Ascending aorta (tissue), 2 donors: ENCODE measurements at regions not wholly inside any gene's neighbourhood (a gene's known extent, or its start where the extent isn't known, plus 50 kb on each side); places are given as distances from the start of the nearest gene placed in this dataset.

Experiments
- DNase-seq, 2 donors: peaks; one replicate each; pipeline ENCODE4 v3.0.0-alpha.2; 2019; ENCODE audit warnings: low spot score in 2 of 2
- H3K27ac ChIP-seq, 2 donors: fragments of 200-600 bp; sonication (generic); one replicate each; pipeline ENCODE4 v1.5.1; 2016 to 2017; ENCODE audit warnings: mild to moderate bottlenecking in 1 of 2
- H3K27me3 ChIP-seq: fragments of 200-600 bp; sonication (generic); one replicate; pipeline ENCODE4 v1.5.1; 2017
- H3K36me3 ChIP-seq, 2 donors: fragments of 200-600 bp; sonication (generic); one replicate each; pipeline ENCODE4 v1.5.1; 2016
- H3K4me1 ChIP-seq, 2 donors: fragments of 200-600 bp; sonication (generic); one replicate each; pipeline ENCODE4 v1.5.1; 2016 to 2017; ENCODE audit warnings: mild to moderate bottlenecking in 1 of 2
- H3K4me3 ChIP-seq, 2 donors: fragments of 200-600 bp; sonication (generic); one replicate each; pipeline ENCODE4 v1.5.1; 2016 to 2017; ENCODE audit warnings: mild to moderate bottlenecking in 1 of 2
- H3K9me3 ChIP-seq, 2 donors: fragments of 200-600 bp; sonication (generic); one replicate each; pipeline ENCODE4 v1.5.1; 2016
- intact Hi-C: fragments of 100-400 bp; cut with DNase I; formaldehyde crosslinking; loops from one replicate; pipeline ENCODE4 v1.15.1; 2023
- TF ChIP-seq, protein P1 (sequence below), 3 experiments: fragments of 200-600 bp in 2 of 3; fragments of 450-650 bp in 1 of 3; sonication (generic) in 2 of 3; IDR thresholded peaks; one replicate each; pipeline ENCODE4 v1.5.1; 2016 to 2019; ENCODE audit warnings: antibody characterized with exemption in 3 of 3, mild to moderate bottlenecking in 1 of 3, moderate library complexity in 1 of 3

DNA sequence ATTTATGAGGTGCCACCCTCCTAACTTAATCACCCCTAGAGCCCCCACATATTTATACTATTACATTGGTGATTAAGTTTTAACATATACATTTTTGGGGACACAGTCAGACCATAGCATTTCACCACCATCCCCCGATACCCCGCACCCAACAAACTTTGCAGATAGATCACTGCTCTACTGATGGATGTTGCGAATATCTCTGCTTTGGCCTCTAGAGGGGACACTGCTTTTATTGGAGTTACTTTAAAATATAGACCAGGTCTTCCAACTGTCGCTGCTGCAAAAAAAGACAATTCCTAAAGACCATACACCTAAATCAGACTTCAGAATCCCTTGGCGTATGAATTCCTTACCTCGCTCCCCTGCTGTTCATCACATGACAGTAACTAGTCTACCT is 115.8 kb upstream of the FSHR start:
- intact Hi-C loops = no loop called here
- TF ChIP-seq, protein P1, sequence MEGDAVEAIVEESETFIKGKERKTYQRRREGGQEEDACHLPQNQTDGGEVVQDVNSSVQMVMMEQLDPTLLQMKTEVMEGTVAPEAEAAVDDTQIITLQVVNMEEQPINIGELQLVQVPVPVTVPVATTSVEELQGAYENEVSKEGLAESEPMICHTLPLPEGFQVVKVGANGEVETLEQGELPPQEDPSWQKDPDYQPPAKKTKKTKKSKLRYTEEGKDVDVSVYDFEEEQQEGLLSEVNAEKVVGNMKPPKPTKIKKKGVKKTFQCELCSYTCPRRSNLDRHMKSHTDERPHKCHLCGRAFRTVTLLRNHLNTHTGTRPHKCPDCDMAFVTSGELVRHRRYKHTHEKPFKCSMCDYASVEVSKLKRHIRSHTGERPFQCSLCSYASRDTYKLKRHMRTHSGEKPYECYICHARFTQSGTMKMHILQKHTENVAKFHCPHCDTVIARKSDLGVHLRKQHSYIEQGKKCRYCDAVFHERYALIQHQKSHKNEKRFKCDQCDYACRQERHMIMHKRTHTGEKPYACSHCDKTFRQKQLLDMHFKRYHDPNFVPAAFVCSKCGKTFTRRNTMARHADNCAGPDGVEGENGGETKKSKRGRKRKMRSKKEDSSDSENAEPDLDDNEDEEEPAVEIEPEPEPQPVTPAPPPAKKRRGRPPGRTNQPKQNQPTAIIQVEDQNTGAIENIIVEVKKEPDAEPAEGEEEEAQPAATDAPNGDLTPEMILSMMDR (IDR thresholded peaks at IDR 0.05) = no peak
- no peaks in the 10 kb centered on the region for H3K36me3 ChIP-seq
- no peaks in the 10 kb centered on the region for H3K9me3 ChIP-seq
- no peak overlapping the region for H3K27ac ChIP-seq
- H3K4me3 ChIP-seq = no peak overlapping the region
- H3K27me3 ChIP-seq = no peaks in the 10 kb centered on the region
- DNase-seq = no peak
- no peaks in the 10 kb centered on the region for H3K4me1 ChIP-seq

DNA sequence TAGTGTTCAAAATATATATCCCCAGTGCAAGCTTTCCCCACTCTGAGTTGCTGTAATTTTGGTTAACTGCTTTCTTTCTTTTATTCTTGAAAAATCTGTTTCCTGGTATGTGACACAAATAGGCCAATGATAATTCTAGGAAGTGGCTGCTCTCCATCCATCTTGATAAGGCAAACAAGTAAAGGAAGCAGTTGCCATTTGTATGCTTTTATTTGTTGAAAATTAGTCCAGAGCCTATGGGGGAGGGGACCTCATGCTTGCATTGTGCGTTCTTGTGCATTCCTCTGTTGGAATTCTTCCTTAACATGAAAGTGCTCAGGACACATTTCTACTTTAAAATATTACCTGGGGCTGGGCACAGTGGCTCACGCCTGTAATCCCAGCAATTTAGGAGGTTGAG is 111.2 kb upstream of the FSHR start:
- no peak for DNase-seq
- no peak overlapping the region for H3K4me3 ChIP-seq
- no peaks in the 10 kb centered on the region for H3K4me1 ChIP-seq
- intact Hi-C loops = no loop called here
- no peaks in the 10 kb centered on the region for H3K9me3 ChIP-seq
- no peaks in the 10 kb centered on the region for H3K36me3 ChIP-seq
- H3K27ac ChIP-seq = no peak overlapping the region
- no peaks in the 10 kb centered on the region for H3K27me3 ChIP-seq
- TF ChIP-seq, protein P1 (IDR thresholded peaks at IDR 0.05) = no peak

DNA sequence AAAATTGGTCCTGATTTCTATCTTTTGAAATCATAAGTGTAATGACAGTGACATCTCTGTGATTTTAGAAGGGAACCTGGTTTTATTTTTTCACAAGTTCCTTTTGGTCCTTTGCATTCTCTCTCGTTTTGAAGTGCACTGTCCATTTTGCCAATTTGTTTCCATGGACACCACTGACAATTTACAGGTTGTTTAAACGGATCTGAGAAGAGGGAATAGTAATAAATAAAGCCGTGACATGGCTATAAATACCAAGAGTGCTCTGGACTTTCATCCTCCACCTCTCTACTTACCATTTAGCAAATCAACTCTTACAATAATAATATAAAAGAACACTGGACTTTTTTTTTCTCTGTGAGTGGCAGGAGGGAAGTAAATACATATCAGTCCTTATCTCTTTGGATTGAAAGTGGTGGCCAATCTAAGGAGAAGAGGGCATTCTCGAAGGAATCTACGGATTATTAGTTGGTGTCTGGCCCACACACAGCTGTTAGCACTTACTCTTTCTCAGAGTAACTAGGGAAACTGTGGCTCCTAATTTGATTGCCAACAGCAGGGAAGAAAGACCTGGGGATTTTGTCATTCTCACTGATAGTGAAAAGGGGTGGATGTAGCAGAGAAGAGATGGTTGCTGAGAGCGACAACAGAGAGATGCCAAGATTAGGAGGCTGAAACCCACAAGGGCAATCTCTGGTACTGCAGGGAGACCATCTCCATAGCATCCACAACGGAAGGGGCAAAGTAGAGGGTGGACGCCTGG is 108.7 kb upstream of the FSHR start:
- H3K9me3 ChIP-seq = no peaks in the 10 kb centered on the region
- H3K4me1 ChIP-seq = no peaks in the 10 kb centered on the region
- H3K27me3 ChIP-seq = no peaks in the 10 kb centered on the region
- intact Hi-C loops = no loop called here
- no peaks in the 10 kb centered on the region for H3K36me3 ChIP-seq
- TF ChIP-seq, protein P1 (IDR thresholded peaks at IDR 0.05) = no peak
- no peak for DNase-seq
- no peak overlapping the region for H3K27ac ChIP-seq
- no peak overlapping the region for H3K4me3 ChIP-seq

DNA sequence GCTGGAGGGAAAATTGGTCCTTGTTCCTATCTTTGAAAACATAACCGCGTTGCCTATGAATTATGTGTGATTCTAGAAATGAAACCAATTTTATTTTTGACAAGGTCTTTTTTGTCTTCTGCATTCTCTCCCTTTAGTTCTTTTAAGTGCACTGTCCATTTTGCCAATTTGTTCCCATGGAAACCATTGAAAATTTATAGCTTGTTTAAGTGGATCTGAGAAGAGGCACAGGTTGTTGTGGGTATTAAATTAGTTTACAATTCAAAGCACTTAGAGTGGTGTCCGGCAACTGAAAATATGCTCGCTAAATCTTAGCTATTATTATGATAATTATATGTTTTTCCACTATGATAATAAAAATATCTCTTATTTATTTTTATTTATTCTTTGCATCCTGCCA is 107.5 kb upstream of the FSHR start:
- Histone ChIP-seq H3K27me3 (no peaks in the 10 kb centered on the region), H3K36me3 (no peaks in the 10 kb centered on the region), H3K4me3 (no peak overlapping the region), H3K4me1 (no peaks in the 10 kb centered on the region), H3K9me3 (no peaks in the 10 kb centered on the region), H3K27ac (no peak overlapping the region)
- intact Hi-C loops = no loop called here
- TF ChIP-seq, protein P1 (IDR thresholded peaks at IDR 0.05) = no peak
- no peak for DNase-seq

DNA sequence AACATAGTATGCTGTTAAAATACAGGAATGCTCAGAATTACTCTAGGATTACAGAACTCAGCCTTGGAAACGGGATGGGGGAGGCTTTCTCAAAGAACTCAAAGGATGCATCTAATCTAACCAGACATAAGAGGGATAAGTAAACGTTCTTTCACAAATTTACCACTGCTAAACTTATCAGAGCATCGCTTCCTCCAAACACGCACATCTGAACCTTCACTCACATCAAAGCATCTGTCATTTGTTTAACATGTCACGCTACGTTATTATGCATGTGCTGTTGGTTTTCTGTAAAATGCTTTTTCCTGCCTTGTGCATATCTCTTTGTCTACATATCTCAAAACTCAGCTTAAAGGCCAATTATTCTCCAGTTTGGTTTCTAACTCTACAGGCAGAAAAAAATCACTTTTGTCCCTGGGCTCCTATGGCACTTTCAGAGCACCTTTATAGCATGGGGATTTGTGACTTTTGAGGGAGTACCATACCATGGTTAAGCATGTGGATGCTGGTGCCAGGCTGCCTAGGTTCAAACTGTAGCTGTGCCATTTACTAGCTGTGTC is 106.7 kb upstream of the FSHR start:
- Histone ChIP-seq H3K4me1 (no peaks in the 10 kb centered on the region), H3K27me3 (no peaks in the 10 kb centered on the region), H3K36me3 (no peaks in the 10 kb centered on the region), H3K4me3 (no peak overlapping the region), H3K27ac (no peak overlapping the region), H3K9me3 (no peaks in the 10 kb centered on the region)
- DNase-seq = no peak
- intact Hi-C loops = no loop called here
- TF ChIP-seq, protein P1 (IDR thresholded peaks at IDR 0.05) = no peak
